A549 (cell line): ENCODE measurements at regions not wholly inside any gene's neighbourhood (a gene's known extent, or its start where the extent isn't known, plus 50 kb on each side); places are given as distances from the start of the nearest gene placed in this dataset.

Experiments used
- ATAC-seq, 2 experiments: fragments of 200-7000 bp in 1 of 2; fragments of >200 bp in 1 of 2; cut with Nextera tagmentation in 1 of 2; cut with Tn5 transposase in 1 of 2; 3 replicates each; pipeline versions ENCODE4 v1.8.0 to v1.9.1; 2018 to 2020; ENCODE audit warnings: mild to moderate bottlenecking in 1 of 2, moderate library complexity in 1 of 2
- CTCF ChIA-PET: fragments of 300-600 bp; sonication (Branson Sonifier 250); formaldehyde crosslinking; extraction: SDS; loops from one replicate; lab custom pipeline; 2021; ENCODE audit warnings: antibody characterized with exemption, inconsistent platforms; lab: Yijun Ruan, JAX
- POLR2A ChIA-PET: fragments of 350-600 bp; formaldehyde crosslinking; extraction: SDS; loops from one replicate; lab custom pipeline; 2021; ENCODE audit warnings: antibody characterized with exemption, inconsistent platforms; lab: Yijun Ruan, JAX
- DNase-seq, 2 experiments: peaks; one replicate each; pipeline versions ENCODE4 v3.0.0 to v3.0.0-alpha.2; 2011 to 2016; ENCODE audit warnings: low read depth in 1 of 2, low spot score in 1 of 2
- FAIRE-seq: peaks from 2 replicates; lab custom pipeline; 2011; peaks lifted over from hg19 to GRCh38; lab: Jason Lieb, UNC
- H3K27ac ChIP-seq, 2 experiments: fragments of >200 bp; sonication (Bioruptor Twin); formaldehyde crosslinking; 3 replicates each; pipeline ENCODE4 v1.5.1; 2016 to 2017
- H3K4me1 ChIP-seq: fragments of >200 bp; sonication (Bioruptor Twin); formaldehyde crosslinking; 3 replicates; pipeline ENCODE4 v1.6.1; 2016
- H3K4me2 ChIP-seq: fragments of >200 bp; sonication (Bioruptor Twin); formaldehyde crosslinking; 3 replicates; pipeline ENCODE4 v1.6.1; 2016
- H3K4me3 ChIP-seq: fragments of >200 bp; sonication (Bioruptor Twin); formaldehyde crosslinking; 3 replicates; pipeline ENCODE4 v1.5.1; 2016
- H3K9me3 ChIP-seq: fragments of >200 bp; sonication (Bioruptor Twin); formaldehyde crosslinking; 3 replicates; pipeline ENCODE4 v1.6.1; 2016
- CBX8 ChIP-seq: fragments of 200-600 bp; sonication (generic); IDR thresholded peaks from 2 replicates; pipeline ENCODE4 v1.6.1; 2016
- CEBPB ChIP-seq, 2 experiments: fragments of >200 bp in 1 of 2; sonication (Bioruptor Twin) in 1 of 2; formaldehyde crosslinking in 1 of 2; IDR thresholded peaks; 2 replicates each; pipeline ENCODE4 v1.6.1; 2012 to 2016
- EHF ChIP-seq: fragments of 250-450 bp; sonication (Bioruptor Pico); IDR thresholded peaks from 2 replicates; pipeline ENCODE4 v1.5.0; 2020; ENCODE audit warnings: mild to moderate bottlenecking
- ESRRA ChIP-seq: fragments of 150-350 bp; IDR thresholded peaks from 2 replicates; pipeline ENCODE4 v1.6.1; 2014; ENCODE audit warnings: mild to moderate bottlenecking, low read length, borderline replicate concordance
- FOSL2 ChIP-seq, 2 experiments: fragments of 450-650 bp in 1 of 2; fragments of >200 bp in 1 of 2; sonication (Bioruptor Twin) in 1 of 2; formaldehyde crosslinking; IDR thresholded peaks; 2 replicates each; pipeline versions ENCODE4 v1.5.0 to v1.6.1; 2016 to 2020; ENCODE audit warnings: mild to moderate bottlenecking in 1 of 2, moderate library complexity in 1 of 2
- HOXA7 ChIP-seq: fragments of 250-450 bp; sonication (Bioruptor Pico); IDR thresholded peaks from 2 replicates; pipeline ENCODE4 v1.5.0; 2020; ENCODE audit warnings: mild to moderate bottlenecking, moderate library complexity
- MAFK ChIP-seq: fragments of 450-650 bp; IDR thresholded peaks from 2 replicates; pipeline ENCODE4 v1.6.1; 2014; ENCODE audit not compliant: partially characterized antibody
- MAZ ChIP-seq: fragments of 150-350 bp; IDR thresholded peaks from 2 replicates; pipeline ENCODE4 v1.6.1; 2014; ENCODE audit warnings: antibody characterized with exemption, low read depth, low read length, borderline replicate concordance
- NFE2L2 ChIP-seq: fragments of 150-350 bp; conservative IDR thresholded peaks from 2 replicates; pipeline ENCODE4 v1.6.1; 2014; ENCODE audit warnings: low read length
- NPAS2 ChIP-seq: fragments of 250-450 bp; sonication (Bioruptor Pico); IDR thresholded peaks from 2 replicates; pipeline ENCODE4 v1.8.0; 2022; ENCODE audit warnings: mild to moderate bottlenecking, moderate library complexity, borderline replicate concordance
- PHF8 ChIP-seq: fragments of 200-600 bp; sonication (generic); IDR thresholded peaks from 2 replicates; pipeline ENCODE4 v1.6.1; 2016; ENCODE audit warnings: low read depth, mild to moderate bottlenecking, antibody characterized with exemption, moderate library complexity, borderline replicate concordance
- RAD21 ChIP-seq, 2 experiments: fragments of >200 bp in 1 of 2; sonication (Bioruptor Twin) in 1 of 2; formaldehyde crosslinking in 1 of 2; IDR thresholded peaks in 1 of 2; conservative IDR thresholded peaks in 1 of 2; 2 replicates in 1 of 2; 3 replicates in 1 of 2; pipeline ENCODE4 v1.6.1; 2012 to 2018; ENCODE audit warnings: inconsistent platforms in 1 of 2
- RCOR1 ChIP-seq: fragments of 150-350 bp; IDR thresholded peaks from 2 replicates; pipeline ENCODE4 v1.6.1; 2014; ENCODE audit warnings: antibody characterized with exemption, low read length, low read depth
- ZFP36 ChIP-seq: fragments of 450-650 bp; IDR thresholded peaks from 2 replicates; pipeline ENCODE4 v1.6.1; 2014; ENCODE audit warnings: borderline replicate concordance; ENCODE audit not compliant: partially characterized antibody
- WGBS: methylation state at CpG from one replicate; pipeline ENCODE4 v1.1.6; 2017; ENCODE audit errors: missing lambda C conversion rate; 5-methylcytosine and 5-hydroxymethylcytosine counted together
- TF ChIP-seq, protein P1 (sequence below): fragments of >200 bp; sonication (Bioruptor Twin); formaldehyde crosslinking; IDR thresholded peaks from 3 replicates; pipeline ENCODE4 v1.5.1; 2016
- TF ChIP-seq, protein P2 (sequence below): fragments of 450-650 bp; IDR thresholded peaks from 2 replicates; pipeline ENCODE4 v1.6.1; 2014; ENCODE audit warnings: antibody characterized with exemption
- TF ChIP-seq, protein P3 (sequence below): fragments of 250-450 bp; sonication (Bioruptor Pico); IDR thresholded peaks from 2 replicates; pipeline ENCODE4 v1.5.0; 2021; ENCODE audit warnings: mild to moderate bottlenecking, moderate library complexity, borderline replicate concordance

DNA sequence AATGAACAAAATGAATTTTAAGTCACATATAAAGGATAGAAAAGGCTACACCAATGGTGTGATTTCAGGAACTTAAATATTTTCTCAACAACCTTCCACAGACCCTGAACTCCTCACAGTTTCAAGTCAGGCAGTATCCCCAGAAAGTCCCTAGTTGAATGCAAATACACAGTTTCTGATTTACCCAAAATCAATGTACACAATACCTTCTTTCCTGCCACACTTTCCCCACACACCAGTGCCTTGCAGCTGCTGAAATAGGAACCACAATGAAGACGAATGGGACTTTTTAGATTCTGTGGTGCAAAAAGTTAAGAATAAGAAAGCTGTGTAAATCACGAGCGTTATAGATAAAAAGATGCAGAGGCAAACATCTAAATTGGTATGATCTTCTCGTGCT, 552.4 kb upstream of the MEF2C start:
- WGBS: 1% methylated on average over 4 of the region's 4 CpGs
- no peak overlapping the region for H3K4me2 ChIP-seq
- no peak for FAIRE-seq
- POLR2A ChIA-PET: no interaction called here
- no peak overlapping the region for H3K27ac ChIP-seq
- H3K4me1 ChIP-seq: no peaks in the 10 kb centered on the region
- no peaks in the 10 kb centered on the region for H3K9me3 ChIP-seq
- DNase-seq: no peak
- no peak overlapping the region for H3K4me3 ChIP-seq
- ATAC-seq: no peak
- TF ChIP-seq NFE2L2: no peak
- no peak for TF ChIP-seq CBX8
- TF ChIP-seq EHF (CRISPR knock-in tag): no peak
- TF ChIP-seq, protein P1, sequence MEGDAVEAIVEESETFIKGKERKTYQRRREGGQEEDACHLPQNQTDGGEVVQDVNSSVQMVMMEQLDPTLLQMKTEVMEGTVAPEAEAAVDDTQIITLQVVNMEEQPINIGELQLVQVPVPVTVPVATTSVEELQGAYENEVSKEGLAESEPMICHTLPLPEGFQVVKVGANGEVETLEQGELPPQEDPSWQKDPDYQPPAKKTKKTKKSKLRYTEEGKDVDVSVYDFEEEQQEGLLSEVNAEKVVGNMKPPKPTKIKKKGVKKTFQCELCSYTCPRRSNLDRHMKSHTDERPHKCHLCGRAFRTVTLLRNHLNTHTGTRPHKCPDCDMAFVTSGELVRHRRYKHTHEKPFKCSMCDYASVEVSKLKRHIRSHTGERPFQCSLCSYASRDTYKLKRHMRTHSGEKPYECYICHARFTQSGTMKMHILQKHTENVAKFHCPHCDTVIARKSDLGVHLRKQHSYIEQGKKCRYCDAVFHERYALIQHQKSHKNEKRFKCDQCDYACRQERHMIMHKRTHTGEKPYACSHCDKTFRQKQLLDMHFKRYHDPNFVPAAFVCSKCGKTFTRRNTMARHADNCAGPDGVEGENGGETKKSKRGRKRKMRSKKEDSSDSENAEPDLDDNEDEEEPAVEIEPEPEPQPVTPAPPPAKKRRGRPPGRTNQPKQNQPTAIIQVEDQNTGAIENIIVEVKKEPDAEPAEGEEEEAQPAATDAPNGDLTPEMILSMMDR: no peak
- TF ChIP-seq ESRRA: no peak
- TF ChIP-seq HOXA7 (CRISPR knock-in tag): no peak
- TF ChIP-seq NPAS2: no peak
- TF ChIP-seq RAD21 (conservative IDR thresholded peaks at IDR 0.05 in 1 of 2, IDR thresholded peaks at IDR 0.05 in 1 of 2): no peak
- no peak for TF ChIP-seq RCOR1
- CTCF ChIA-PET: no interaction called here

DNA sequence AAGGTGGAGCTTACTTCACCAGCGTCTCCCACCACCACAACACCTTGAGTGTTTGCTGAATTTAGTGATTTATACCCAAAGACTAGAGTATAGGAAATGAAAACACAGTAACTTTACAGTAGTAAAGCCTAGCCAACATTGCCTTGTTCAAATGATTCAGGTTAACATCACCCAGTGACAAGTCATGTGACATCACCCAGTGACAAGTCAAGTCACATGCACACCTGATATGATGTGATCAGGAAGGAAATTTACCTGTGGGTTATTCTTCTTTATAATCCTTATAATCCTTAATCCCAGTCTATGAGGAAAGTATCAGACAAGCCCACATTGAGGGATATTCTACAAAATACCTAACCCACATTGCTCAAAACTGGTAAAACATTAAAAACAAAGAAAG, 545.6 kb upstream of the MEF2C start:
- ChIA-PET CTCF (no interaction called here), POLR2A (no interaction called here)
- TF ChIP-seq, protein P2, sequence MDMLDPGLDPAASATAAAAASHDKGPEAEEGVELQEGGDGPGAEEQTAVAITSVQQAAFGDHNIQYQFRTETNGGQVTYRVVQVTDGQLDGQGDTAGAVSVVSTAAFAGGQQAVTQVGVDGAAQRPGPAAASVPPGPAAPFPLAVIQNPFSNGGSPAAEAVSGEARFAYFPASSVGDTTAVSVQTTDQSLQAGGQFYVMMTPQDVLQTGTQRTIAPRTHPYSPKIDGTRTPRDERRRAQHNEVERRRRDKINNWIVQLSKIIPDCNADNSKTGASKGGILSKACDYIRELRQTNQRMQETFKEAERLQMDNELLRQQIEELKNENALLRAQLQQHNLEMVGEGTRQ: 0 out of 2 replicates have a peak, but pooled peaks have one; percentile 14
- no peak for TF ChIP-seq MAZ
- no peak for TF ChIP-seq PHF8
- TF ChIP-seq, protein P3, sequence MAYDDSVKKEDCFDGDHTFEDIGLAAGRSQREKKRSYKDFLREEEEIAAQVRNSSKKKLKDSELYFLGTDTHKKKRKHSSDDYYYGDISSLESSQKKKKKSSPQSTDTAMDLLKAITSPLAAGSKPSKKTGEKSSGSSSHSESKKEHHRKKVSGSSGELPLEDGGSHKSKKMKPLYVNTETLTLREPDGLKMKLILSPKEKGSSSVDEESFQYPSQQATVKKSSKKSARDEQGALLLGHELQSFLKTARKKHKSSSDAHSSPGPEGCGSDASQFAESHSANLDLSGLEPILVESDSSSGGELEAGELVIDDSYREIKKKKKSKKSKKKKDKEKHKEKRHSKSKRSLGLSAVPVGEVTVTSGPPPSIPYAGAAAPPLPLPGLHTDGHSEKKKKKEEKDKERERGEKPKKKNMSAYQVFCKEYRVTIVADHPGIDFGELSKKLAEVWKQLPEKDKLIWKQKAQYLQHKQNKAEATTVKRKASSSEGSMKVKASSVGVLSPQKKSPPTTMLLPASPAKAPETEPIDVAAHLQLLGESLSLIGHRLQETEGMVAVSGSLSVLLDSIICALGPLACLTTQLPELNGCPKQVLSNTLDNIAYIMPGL (CRISPR knock-in tag): no peak
- no peak for TF ChIP-seq CEBPB (IDR thresholded peaks at IDR 0.05)
- TF ChIP-seq MAFK: no peak
- Histone ChIP-seq H3K4me2 (no peak overlapping the region), H3K4me1 (no peaks in the 10 kb centered on the region), H3K27ac (no peak overlapping the region), H3K9me3 (no peaks in the 10 kb centered on the region), H3K4me3 (no peak overlapping the region)
- ATAC-seq: no peak
- 27% methylated on average over 1 of the region's 1 CpG for WGBS
- DNase-seq: no peak
- FAIRE-seq: no peak

DNA sequence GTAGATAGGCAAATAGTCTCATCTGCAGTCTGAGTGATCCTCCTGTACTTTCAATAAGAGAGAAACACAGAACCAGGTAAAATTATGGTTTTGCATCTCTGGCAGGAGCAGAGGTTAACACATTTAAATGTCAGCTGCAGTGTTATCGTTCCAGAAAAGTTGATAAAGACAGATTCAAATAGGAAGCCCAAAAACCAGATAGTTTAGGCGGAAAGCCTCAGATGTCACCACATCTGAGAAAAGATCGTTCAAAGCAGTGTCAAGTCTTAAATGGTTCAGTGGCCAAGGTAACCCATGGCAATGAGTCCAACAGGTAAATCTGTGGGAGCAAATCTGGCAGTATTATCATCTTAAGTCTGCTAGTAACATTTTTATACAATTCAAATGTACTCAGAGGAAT, 542.1 kb upstream of the MEF2C start:
- ChIA-PET CTCF (no interaction called here), POLR2A (no interaction called here)
- Histone ChIP-seq H3K9me3 (no peaks in the 10 kb centered on the region), H3K4me3 (no peak overlapping the region), H3K4me2 (no peak overlapping the region), H3K4me1 (no peaks in the 10 kb centered on the region), H3K27ac (no peak overlapping the region)
- FAIRE-seq (no peak), DNase-seq (no peak), ATAC-seq (no peak)
- WGBS: 4% methylated on average over 3 of the region's 3 CpGs
- no peak for TF ChIP-seq ZFP36

DNA sequence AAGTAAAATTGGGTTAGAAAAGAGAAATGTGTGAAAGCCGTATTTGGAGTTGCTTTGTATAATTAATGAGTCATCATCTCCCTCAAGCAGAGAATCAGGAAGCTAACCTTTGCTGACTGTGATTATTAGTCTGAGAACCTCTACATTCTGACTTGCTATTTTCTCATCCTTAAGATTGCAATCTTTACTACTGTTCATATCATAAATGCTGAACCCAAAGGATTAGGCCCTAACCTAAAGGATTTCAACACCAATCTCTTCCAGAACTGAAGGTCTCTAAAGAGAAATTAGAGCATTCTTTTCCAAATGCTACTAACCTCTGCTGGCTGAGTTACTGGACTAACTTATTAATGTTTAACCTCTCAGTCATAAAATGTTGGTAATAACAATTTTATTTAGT, 538.1 kb upstream of the MEF2C start:
- CTCF ChIA-PET: no interaction called here
- H3K9me3 ChIP-seq: no peaks in the 10 kb centered on the region

More for the DNA sequence above, 538.1 kb upstream of the MEF2C start:
- H3K27ac ChIP-seq: no peak overlapping the region
- H3K4me1 ChIP-seq: no peaks in the 10 kb centered on the region
- POLR2A ChIA-PET: no interaction called here
- H3K4me2 ChIP-seq: no peak overlapping the region
- ATAC-seq (no peak), DNase-seq (no peak), FAIRE-seq (no peak)
- 0% methylated on average over 1 of the region's 1 CpG for WGBS
- TF ChIP-seq NFE2L2 (no peak), FOSL2 (IDR thresholded peaks at IDR 0.05) (no peak), FOSL2 (CRISPR knock-in tag; IDR thresholded peaks at IDR 0.05) (0 out of 2 replicates have a peak, but pooled peaks have one; percentile 16)
- H3K4me3 ChIP-seq: no peak overlapping the region
